Neural progenitor cell (in vitro differentiated cells): ENCODE measurements at regions not wholly inside any gene's neighbourhood (a gene's known extent, or its start where the extent isn't known, plus 50 kb on each side); places are given as distances from the start of the nearest gene placed in this dataset.

ENCODE experiments used
- CTCF ChIP-seq: fragments of 200-600 bp; sonication (generic); IDR thresholded peaks from 2 replicates; pipeline ENCODE4 v1.5.1; 2017; ENCODE audit warnings: antibody characterized with exemption, mild to moderate bottlenecking
- EZH2 ChIP-seq: fragments of 200-600 bp; sonication (generic); IDR thresholded peaks from 2 replicates; pipeline ENCODE4 v1.6.1; 2017; ENCODE audit warnings: antibody characterized with exemption, mild to moderate bottlenecking, moderate library complexity
- EZH2phosphoT487 ChIP-seq: fragments of 200-600 bp; sonication (generic); IDR thresholded peaks from 2 replicates; pipeline ENCODE4 v1.6.1; 2017; ENCODE audit warnings: antibody characterized with exemption

GRCh38 chr18:60471652-60472051, 99.1 kb upstream of the MC4R start:
- no peak for TF ChIP-seq EZH2
- no peak for TF ChIP-seq CTCF
- TF ChIP-seq EZH2phosphoT487, result no peak
